Astrocyte of the cerebellum (primary cell): ENCODE measurements at regions not wholly inside any gene's neighbourhood (a gene's known extent, or its start where the extent isn't known, plus 50 kb on each side); places are given as distances from the start of the nearest gene placed in this dataset.
A peak's percentile ranks its signal among the peaks of the same experiment; 100 is the strongest.
"Not testable (repeated sequence)": the region's sequence is repeated elsewhere in the genome, so short reads cannot be mapped to it uniquely, and the experiment has no call there.

ENCODE experiments used
- DNase-seq: peaks from one replicate; pipeline ENCODE4 v3.0.0-alpha.2; 2011; ENCODE audit warnings: low read depth
- H3K4me3 ChIP-seq: 2 replicates; pipeline ENCODE4 v1.5.1; 2011; ENCODE audit warnings: mild to moderate bottlenecking, low read depth, low read length, moderate library complexity
- in situ Hi-C: cut with HindIII; loops from 2 replicates; pipeline ENCODE4 v1.10.0; 2017; ENCODE audit warnings: low sequenced_read_pairs
- TF ChIP-seq, protein P1 (sequence below): IDR thresholded peaks from 2 replicates; pipeline ENCODE4 v1.5.1; 2012; ENCODE audit warnings: low read length, low read depth, moderate library complexity, mild to moderate bottlenecking; ENCODE audit errors: missing control alignments

DNA sequence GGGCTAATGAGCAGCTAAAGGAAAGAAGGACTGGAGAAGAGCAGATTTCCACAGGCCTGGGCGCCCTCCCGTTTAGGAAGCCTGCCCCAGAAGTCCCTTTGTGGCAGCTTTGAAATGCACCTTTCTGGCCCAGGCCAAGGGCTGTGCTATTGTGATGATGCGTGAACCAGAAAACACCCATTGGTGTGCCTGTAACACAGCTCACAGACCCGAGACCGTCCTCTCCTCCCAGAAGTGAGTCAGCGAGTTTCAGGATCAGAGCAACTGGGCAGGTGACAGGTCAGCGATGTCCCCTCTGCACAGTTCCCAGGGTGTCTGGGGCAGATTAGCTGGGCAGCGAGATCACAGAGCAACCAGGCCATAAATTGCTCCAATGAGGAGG, 71.9 kb upstream of the SULF2 start:
- no peak overlapping the region for H3K4me3 ChIP-seq
- in situ Hi-C loops, result no loop called here
- TF ChIP-seq, protein P1, sequence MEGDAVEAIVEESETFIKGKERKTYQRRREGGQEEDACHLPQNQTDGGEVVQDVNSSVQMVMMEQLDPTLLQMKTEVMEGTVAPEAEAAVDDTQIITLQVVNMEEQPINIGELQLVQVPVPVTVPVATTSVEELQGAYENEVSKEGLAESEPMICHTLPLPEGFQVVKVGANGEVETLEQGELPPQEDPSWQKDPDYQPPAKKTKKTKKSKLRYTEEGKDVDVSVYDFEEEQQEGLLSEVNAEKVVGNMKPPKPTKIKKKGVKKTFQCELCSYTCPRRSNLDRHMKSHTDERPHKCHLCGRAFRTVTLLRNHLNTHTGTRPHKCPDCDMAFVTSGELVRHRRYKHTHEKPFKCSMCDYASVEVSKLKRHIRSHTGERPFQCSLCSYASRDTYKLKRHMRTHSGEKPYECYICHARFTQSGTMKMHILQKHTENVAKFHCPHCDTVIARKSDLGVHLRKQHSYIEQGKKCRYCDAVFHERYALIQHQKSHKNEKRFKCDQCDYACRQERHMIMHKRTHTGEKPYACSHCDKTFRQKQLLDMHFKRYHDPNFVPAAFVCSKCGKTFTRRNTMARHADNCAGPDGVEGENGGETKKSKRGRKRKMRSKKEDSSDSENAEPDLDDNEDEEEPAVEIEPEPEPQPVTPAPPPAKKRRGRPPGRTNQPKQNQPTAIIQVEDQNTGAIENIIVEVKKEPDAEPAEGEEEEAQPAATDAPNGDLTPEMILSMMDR, result no peak
- no peak for DNase-seq

DNA sequence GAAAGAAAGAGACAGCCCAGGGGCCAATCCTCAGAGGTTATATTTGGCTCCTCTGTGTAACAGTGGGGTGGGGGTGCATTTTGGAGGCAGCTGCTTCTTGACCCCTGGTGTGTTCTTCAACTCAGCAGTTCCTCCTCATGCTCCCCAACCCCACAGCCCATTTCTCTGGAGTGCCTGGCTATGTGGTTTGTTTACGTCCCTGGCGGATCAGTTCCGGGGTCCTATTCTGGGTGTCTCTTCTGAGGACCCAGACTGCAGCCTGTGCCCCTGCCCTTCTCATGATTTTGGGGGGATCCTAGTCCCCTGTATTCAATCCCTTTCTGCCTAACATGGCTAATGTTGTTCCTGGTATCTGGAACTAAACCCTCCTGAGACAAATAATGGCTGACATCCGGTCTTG, 70.5 kb upstream of the SULF2 start:
- in situ Hi-C loops, result no loop called here
- DNase-seq, result no peak
- TF ChIP-seq, protein P1, result no peak
- H3K4me3 ChIP-seq, result no peak overlapping the region

DNA sequence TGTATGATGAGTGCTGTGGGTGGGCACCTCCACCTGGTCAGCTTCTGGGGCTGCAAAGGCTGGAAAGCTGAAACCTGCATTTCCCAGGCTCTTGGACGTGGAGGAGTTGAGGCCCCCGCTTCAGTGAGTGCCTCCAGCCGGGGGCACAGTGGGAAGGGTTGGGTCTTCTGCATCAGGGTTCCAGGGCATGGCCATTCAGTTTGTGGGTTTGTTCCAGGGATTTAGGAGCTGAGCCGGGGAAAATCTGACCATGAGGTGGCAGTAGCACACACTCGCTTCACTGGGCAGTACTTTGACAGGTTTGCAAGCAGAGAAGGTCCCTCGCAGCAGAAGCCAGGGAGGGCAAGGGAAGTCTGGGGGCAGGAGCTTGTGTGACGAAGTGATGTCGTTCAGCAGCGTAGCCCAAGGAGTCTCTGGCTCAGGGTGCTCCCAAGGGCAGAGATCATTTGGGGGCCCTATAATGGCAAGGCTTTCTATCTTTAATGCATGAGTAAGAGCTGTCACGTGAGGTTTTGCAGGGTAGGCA, 69.5 kb upstream of the SULF2 start:
- H3K4me3 ChIP-seq, result no peak overlapping the region
- in situ Hi-C loops, result no loop called here
- DNase-seq, result no peak
- TF ChIP-seq, protein P1, result peak; percentile 42

DNA sequence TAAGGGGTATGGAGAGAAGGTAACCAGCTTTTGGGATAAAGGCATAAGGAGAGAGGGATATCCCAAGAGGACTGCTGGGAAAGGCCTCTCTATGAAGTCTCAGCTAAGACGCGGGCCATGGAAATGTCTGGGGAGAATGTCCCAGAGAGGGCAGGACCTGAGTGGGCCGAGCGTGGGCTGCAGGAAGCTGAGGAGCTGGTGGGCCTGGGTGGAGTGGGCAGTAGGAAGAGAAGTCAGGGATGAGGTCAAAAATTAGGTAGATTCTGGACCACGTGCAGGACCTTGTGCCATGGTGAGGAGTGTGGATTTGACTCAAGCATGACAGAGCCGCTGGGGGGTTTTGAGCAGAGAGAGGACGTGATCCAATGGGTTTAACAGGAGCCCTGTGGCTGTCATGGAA, 66.5 kb upstream of the SULF2 start:
- TF ChIP-seq, protein P1, result no peak
- in situ Hi-C loops, result no loop called here
- DNase-seq, result no peak
- H3K4me3 ChIP-seq, result no peak overlapping the region

DNA sequence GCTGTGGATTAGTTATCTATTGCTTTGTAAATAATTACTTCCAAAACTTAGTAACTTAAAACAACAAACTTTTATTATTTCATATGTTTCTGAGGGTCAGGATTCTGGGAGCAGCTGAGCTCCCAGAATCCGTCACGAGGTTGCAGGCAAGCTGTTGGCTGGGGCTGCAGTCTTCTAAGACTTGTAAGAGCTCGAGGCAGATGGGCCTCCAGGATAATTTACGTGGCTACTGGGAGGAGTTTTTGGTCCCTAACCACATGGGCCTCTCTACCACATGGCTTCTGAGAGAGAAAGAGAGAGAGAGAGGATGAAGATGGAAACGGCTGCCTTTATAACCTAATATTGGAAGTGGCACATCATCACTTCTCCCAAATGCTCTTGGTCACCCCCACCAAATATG, 64.9 kb upstream of the SULF2 start:
- no peak for DNase-seq
- in situ Hi-C loops, result no loop called here
- TF ChIP-seq, protein P1, result no peak
- no peak overlapping the region for H3K4me3 ChIP-seq

DNA sequence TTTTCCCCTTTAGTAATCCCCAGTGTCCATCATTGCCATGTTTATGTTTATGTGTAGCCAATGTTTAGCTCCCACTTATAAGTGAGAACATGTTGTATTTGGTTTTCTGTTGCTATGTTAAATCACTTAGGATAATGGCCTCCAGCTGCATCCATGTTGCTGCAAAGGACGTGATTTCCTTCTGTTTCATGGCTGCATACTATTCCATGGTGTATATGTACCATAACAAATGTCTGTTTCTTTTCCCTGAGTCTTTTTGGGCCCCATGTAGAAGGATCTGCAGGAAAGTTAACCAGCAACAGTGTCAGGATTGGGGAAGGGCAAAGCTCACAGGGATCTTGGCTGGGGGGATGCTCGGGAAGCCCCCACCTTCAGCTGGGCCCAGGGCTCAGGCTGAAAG, 64.3 kb upstream of the SULF2 start:
- no peak overlapping the region for H3K4me3 ChIP-seq
- TF ChIP-seq, protein P1, result no peak
- in situ Hi-C loops, result no loop called here
- DNase-seq, result no peak

DNA sequence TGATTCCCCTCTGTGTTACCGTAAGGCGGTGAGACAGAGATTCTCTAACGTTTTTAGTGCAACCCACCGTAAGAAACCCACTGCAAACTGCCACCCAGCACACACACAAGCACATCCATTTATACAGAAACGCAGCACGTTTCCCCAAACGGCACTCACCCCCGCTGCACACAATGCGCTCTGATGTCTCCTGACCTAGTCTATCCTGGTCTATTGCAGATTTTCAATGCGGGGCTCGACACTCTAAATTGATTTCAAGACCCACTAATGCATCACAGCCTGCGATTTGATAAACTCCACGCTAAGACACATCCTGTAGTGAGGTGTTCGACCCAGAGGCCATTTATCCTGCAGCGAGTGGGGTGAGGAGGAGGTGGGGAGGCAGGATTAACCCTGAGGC, 63.7 kb upstream of the SULF2 start:
- TF ChIP-seq, protein P1, result no peak
- no peak overlapping the region for H3K4me3 ChIP-seq
- DNase-seq, result no peak
- in situ Hi-C loops, result no loop called here

DNA sequence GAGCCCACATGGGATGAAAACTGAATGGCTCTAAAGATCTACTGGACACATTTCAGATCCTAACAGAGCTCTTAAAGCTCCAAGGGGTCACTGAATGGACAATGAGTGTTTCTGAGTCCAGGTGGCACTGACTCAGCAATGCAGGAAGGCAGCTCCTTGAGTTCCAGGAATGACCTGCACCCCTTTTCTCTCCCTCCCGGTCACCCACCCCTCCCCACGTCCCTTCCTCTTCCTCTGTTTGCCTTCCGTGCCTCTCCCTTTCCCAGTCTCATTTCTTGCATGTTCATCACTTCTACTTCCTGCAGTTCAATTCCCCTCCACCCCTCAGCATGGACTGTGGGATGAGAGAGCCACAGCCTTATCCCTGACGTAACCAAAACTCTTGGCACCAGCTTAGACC, 63.3 kb upstream of the SULF2 start:
- H3K4me3 ChIP-seq, in situ Hi-C loops, DNase-seq: not testable (repeated sequence)
